HEK293 (cell line): ENCODE measurements at regions not wholly inside any gene's neighbourhood (a gene's known extent, or its start where the extent isn't known, plus 50 kb on each side); places are given as distances from the start of the nearest gene placed in this dataset.
A peak's percentile ranks its signal among the peaks of the same experiment; 100 is the strongest.

Experiments used
- CTCF ChIA-PET: fragments of 350-600 bp; formaldehyde crosslinking; extraction: SDS; loops from one replicate; lab custom pipeline; 2021; ENCODE audit warnings: antibody characterized with exemption; lab: Yijun Ruan, JAX
- POLR2A ChIA-PET: fragments of 300-600 bp; formaldehyde crosslinking; extraction: SDS; loops from one replicate; lab custom pipeline; 2020; ENCODE audit warnings: antibody characterized with exemption, inconsistent platforms; lab: Yijun Ruan, JAX
- H3K27ac ChIP-seq: fragments of 200-500 bp; sonication (Bioruptor generic); 2 replicates; pipeline ENCODE4 v1.5.1; 2014; ENCODE audit warnings: low read depth, low read length, control low read depth, inconsistent platforms; ENCODE audit errors: extremely low read depth
- H3K36me3 ChIP-seq, 2 experiments: fragments of 200-500 bp in 1 of 2; sonication (Bioruptor generic) in 1 of 2; 1 replicate in 1 of 2; 2 replicates in 1 of 2; pipeline ENCODE4 v1.5.1; 2014 to 2017; ENCODE audit warnings: inconsistent platforms in 2 of 2, low read length in 2 of 2; ENCODE audit not compliant: control insufficient read depth in 2 of 2, insufficient read depth in 1 of 2
- H3K4me1 ChIP-seq: fragments of 200-500 bp; sonication (Bioruptor generic); 2 replicates; pipeline ENCODE4 v1.5.1; 2014; ENCODE audit warnings: mild to moderate bottlenecking, low read length, inconsistent platforms; ENCODE audit not compliant: control insufficient read depth, insufficient read depth
- H3K4me3 ChIP-seq: 2 replicates; pipeline ENCODE4 v1.5.1; 2011; ENCODE audit warnings: low read depth, mild to moderate bottlenecking, control low read depth, low read length, moderate library complexity
- H3K9me3 ChIP-seq: fragments of 200-500 bp; sonication (Bioruptor generic); 2 replicates; pipeline ENCODE4 v1.5.1; 2014; ENCODE audit warnings: low read depth, low read length, inconsistent platforms; ENCODE audit not compliant: control insufficient read depth, insufficient read depth
- GFI1B ChIP-seq: fragments of 450-650 bp; formaldehyde crosslinking; IDR thresholded peaks from 2 replicates; pipeline ENCODE4 v1.5.1; 2016; ENCODE audit warnings: missing biosample characterization, missing genetic modification characterization
- GLI4 ChIP-seq: fragments of 450-650 bp; formaldehyde crosslinking; IDR thresholded peaks from 2 replicates; pipeline ENCODE4 v1.5.1; 2016; ENCODE audit warnings: missing biosample characterization, missing genetic modification characterization
- OSR2 ChIP-seq: fragments of 450-650 bp; formaldehyde crosslinking; IDR thresholded peaks from 2 replicates; pipeline ENCODE4 v1.5.1; 2016; ENCODE audit warnings: missing biosample characterization, missing genetic modification characterization
- REPIN1 ChIP-seq: fragments of 450-650 bp; formaldehyde crosslinking; IDR thresholded peaks from 2 replicates; pipeline ENCODE4 v1.5.1; 2017; ENCODE audit warnings: missing biosample characterization, missing genetic modification characterization, low read depth
- ZBTB17 ChIP-seq: fragments of 450-650 bp; formaldehyde crosslinking; IDR thresholded peaks from 2 replicates; pipeline ENCODE4 v1.5.1; 2016; ENCODE audit warnings: missing biosample characterization, missing genetic modification characterization
- ZBTB7A ChIP-seq: fragments of 450-650 bp; formaldehyde crosslinking; IDR thresholded peaks from 2 replicates; pipeline ENCODE4 v1.5.1; 2016; ENCODE audit warnings: low read depth, missing biosample characterization, missing genetic modification characterization
- ZIC2 ChIP-seq: fragments of 450-650 bp; formaldehyde crosslinking; IDR thresholded peaks from 2 replicates; pipeline ENCODE4 v1.5.1; 2016; ENCODE audit warnings: missing biosample characterization, missing genetic modification characterization
- ZNF133 ChIP-seq: fragments of 450-650 bp; formaldehyde crosslinking; IDR thresholded peaks from 2 replicates; pipeline ENCODE4 v1.5.1; 2016; ENCODE audit warnings: missing biosample characterization, missing genetic modification characterization
- ZNF221 ChIP-seq: fragments of 450-650 bp; formaldehyde crosslinking; IDR thresholded peaks from 2 replicates; pipeline ENCODE4 v1.5.1; 2017; ENCODE audit warnings: missing biosample characterization, missing genetic modification characterization, borderline replicate concordance
- ZNF274 ChIP-seq, 2 experiments: fragments of 200-500 bp in 1 of 2; fragments of 450-650 bp in 1 of 2; sonication (Bioruptor generic) in 1 of 2; formaldehyde crosslinking in 1 of 2; IDR thresholded peaks; 2 replicates each; pipeline versions ENCODE4 v1.5.1 to v1.6.1; 2014 to 2016; ENCODE audit warnings: borderline replicate concordance in 1 of 2, inconsistent platforms in 1 of 2, low read length in 1 of 2, missing biosample characterization in 1 of 2, missing genetic modification characterization in 1 of 2
- ZNF366 ChIP-seq: fragments of 450-650 bp; formaldehyde crosslinking; conservative IDR thresholded peaks from 2 replicates; pipeline ENCODE4 v1.5.1; 2016; ENCODE audit warnings: missing biosample characterization, missing genetic modification characterization
- ZNF473 ChIP-seq: fragments of 450-650 bp; formaldehyde crosslinking; IDR thresholded peaks from 2 replicates; pipeline ENCODE4 v1.5.1; 2017; ENCODE audit warnings: missing biosample characterization, missing genetic modification characterization
- ZNF48 ChIP-seq: fragments of 450-650 bp; formaldehyde crosslinking; IDR thresholded peaks from 2 replicates; pipeline ENCODE4 v1.5.1; 2016; ENCODE audit warnings: missing biosample characterization, missing genetic modification characterization
- ZNF610 ChIP-seq: fragments of 450-650 bp; formaldehyde crosslinking; IDR thresholded peaks from 2 replicates; pipeline ENCODE4 v1.5.1; 2016; ENCODE audit warnings: missing biosample characterization, missing genetic modification characterization, borderline replicate concordance
- ZNF777 ChIP-seq: fragments of 450-650 bp; formaldehyde crosslinking; IDR thresholded peaks from 2 replicates; pipeline ENCODE4 v1.5.1; 2017; ENCODE audit warnings: missing biosample characterization, missing genetic modification characterization, borderline replicate concordance
- ZSCAN16 ChIP-seq: fragments of 450-650 bp; formaldehyde crosslinking; IDR thresholded peaks from 2 replicates; pipeline ENCODE4 v1.5.1; 2016; ENCODE audit warnings: missing biosample characterization, missing genetic modification characterization
- TF ChIP-seq, protein P1 (sequence below): fragments of 450-650 bp; formaldehyde crosslinking; IDR thresholded peaks from 2 replicates; pipeline ENCODE4 v1.5.1; 2017; ENCODE audit warnings: missing biosample characterization, missing genetic modification characterization
- TF ChIP-seq, protein P2 (sequence below): fragments of 450-650 bp; formaldehyde crosslinking; IDR thresholded peaks from 2 replicates; pipeline ENCODE4 v1.5.1; 2016; ENCODE audit warnings: missing biosample characterization, missing genetic modification characterization
- TF ChIP-seq, protein P3 (sequence below): fragments of 450-650 bp; IDR thresholded peaks from 2 replicates; pipeline ENCODE4 v1.5.1; 2018; ENCODE audit warnings: missing biosample characterization, mild to moderate bottlenecking, missing genetic modification characterization
- TF ChIP-seq, protein P4 (sequence below): fragments of 450-650 bp; formaldehyde crosslinking; IDR thresholded peaks from 2 replicates; pipeline ENCODE4 v1.5.1; 2017; ENCODE audit warnings: missing biosample characterization, missing genetic modification characterization
- TF ChIP-seq, protein P5 (sequence below): fragments of 450-650 bp; formaldehyde crosslinking; IDR thresholded peaks from 2 replicates; pipeline ENCODE4 v1.5.1; 2017; ENCODE audit warnings: missing biosample characterization, mild to moderate bottlenecking, missing genetic modification characterization, moderate library complexity

DNA sequence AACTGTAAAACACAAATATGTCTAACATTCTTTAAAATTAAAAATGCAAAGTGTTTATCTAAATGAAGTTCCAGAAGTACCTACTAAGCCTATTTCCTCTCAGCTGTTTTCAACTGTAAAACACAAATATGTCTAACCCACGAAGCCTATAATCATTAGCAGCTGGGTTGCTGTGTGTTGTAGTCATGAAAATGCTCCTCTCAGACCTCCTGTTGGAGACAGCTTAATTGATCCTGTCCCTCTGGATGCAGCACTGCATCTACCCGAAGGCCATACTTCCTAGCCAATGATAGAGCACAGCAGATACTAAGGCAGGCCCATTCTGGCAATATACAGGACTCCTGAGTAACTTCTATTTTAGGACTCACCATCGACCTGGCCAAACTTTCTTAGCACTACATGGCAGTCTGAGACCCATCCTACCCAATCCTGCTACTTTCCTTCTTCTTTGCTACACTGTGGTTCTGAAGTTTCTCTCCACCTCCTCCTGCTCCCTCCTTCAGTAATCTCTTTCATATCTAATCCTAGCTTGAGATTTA, 92.5 kb upstream of the RBBP8 start (continued):
- TF ChIP-seq, protein P1, sequence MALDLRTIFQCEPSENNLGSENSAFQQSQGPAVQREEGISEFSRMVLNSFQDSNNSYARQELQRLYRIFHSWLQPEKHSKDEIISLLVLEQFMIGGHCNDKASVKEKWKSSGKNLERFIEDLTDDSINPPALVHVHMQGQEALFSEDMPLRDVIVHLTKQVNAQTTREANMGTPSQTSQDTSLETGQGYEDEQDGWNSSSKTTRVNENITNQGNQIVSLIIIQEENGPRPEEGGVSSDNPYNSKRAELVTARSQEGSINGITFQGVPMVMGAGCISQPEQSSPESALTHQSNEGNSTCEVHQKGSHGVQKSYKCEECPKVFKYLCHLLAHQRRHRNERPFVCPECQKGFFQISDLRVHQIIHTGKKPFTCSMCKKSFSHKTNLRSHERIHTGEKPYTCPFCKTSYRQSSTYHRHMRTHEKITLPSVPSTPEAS = no peak
- no peak for TF ChIP-seq ZNF48 (tag by site-specific recombination)
- TF ChIP-seq ZNF473 = no peak

DNA sequence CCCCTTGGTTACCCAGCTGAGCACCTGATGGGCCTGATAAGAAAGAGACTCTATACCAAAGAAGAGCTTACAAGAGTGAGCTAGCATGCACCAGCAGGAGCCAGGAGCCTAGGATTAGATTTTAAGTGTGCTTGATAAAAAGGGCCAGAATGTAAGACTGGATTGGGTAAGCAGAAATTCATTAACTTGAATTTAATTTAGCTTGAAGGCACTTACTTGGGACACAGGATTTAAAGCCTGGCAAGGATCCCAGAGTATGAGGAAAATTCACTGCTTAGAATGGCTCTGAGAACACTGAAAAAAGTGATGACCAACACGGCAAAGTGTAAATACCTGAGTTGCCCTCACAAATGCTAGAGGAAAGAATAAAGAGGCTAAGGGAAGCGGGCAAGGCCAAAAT, 91.3 kb upstream of the RBBP8 start:
- H3K4me3 ChIP-seq = no peak overlapping the region
- H3K9me3 ChIP-seq = no peaks in the 10 kb centered on the region
- peaks cover 7% of the 10 kb centered on the region for H3K4me1 ChIP-seq
- TF ChIP-seq, protein P2, sequence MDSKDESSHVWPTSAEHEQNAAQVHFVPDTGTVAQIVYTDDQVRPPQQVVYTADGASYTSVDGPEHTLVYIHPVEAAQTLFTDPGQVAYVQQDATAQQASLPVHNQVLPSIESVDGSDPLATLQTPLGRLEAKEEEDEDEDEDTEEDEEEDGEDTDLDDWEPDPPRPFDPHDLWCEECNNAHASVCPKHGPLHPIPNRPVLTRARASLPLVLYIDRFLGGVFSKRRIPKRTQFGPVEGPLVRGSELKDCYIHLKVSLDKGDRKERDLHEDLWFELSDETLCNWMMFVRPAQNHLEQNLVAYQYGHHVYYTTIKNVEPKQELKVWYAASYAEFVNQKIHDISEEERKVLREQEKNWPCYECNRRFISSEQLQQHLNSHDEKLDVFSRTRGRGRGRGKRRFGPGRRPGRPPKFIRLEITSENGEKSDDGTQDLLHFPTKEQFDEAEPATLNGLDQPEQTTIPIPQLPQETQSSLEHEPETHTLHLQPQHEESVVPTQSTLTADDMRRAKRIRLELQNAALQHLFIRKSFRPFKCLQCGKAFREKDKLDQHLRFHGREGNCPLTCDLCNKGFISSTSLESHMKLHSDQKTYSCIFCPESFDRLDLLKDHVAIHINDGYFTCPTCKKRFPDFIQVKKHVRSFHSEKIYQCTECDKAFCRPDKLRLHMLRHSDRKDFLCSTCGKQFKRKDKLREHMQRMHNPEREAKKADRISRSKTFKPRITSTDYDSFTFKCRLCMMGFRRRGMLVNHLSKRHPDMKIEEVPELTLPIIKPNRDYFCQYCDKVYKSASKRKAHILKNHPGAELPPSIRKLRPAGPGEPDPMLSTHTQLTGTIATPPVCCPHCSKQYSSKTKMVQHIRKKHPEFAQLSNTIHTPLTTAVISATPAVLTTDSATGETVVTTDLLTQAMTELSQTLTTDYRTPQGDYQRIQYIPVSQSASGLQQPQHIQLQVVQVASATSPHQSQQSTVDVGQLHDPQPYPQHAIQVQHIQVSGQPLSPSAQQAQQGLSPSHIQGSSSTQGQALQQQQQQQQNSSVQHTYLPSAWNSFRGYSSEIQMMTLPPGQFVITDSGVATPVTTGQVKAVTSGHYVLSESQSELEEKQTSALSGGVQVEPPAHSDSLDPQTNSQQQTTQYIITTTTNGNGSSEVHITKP (tag by site-specific recombination) = 0 out of 2 replicates have a peak, but pooled peaks have one; percentile 1
- TF ChIP-seq OSR2 (tag by site-specific recombination) (peak; percentile 85), ZIC2 (peak; percentile 30; the same call in 1 of the 2 replicates), ZNF274 (IDR thresholded peaks at IDR 0.05; ENCODE audit: low read length) (no peak), ZNF274 (tag by site-specific recombination; IDR thresholded peaks at IDR 0.05; ENCODE audit: borderline replicate concordance) (no peak), ZBTB17 (tag by site-specific recombination) (peak; percentile 38; the same call in 1 of the 2 replicates), ZNF777 (no peak)
- TF ChIP-seq, protein P3, sequence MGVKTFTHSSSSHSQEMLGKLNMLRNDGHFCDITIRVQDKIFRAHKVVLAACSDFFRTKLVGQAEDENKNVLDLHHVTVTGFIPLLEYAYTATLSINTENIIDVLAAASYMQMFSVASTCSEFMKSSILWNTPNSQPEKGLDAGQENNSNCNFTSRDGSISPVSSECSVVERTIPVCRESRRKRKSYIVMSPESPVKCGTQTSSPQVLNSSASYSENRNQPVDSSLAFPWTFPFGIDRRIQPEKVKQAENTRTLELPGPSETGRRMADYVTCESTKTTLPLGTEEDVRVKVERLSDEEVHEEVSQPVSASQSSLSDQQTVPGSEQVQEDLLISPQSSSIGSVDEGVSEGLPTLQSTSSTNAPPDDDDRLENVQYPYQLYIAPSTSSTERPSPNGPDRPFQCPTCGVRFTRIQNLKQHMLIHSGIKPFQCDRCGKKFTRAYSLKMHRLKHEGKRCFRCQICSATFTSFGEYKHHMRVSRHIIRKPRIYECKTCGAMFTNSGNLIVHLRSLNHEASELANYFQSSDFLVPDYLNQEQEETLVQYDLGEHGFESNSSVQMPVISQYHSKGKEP = 0 out of 2 replicates have a peak, but pooled peaks have one; percentile 18
- TF ChIP-seq, protein P4, sequence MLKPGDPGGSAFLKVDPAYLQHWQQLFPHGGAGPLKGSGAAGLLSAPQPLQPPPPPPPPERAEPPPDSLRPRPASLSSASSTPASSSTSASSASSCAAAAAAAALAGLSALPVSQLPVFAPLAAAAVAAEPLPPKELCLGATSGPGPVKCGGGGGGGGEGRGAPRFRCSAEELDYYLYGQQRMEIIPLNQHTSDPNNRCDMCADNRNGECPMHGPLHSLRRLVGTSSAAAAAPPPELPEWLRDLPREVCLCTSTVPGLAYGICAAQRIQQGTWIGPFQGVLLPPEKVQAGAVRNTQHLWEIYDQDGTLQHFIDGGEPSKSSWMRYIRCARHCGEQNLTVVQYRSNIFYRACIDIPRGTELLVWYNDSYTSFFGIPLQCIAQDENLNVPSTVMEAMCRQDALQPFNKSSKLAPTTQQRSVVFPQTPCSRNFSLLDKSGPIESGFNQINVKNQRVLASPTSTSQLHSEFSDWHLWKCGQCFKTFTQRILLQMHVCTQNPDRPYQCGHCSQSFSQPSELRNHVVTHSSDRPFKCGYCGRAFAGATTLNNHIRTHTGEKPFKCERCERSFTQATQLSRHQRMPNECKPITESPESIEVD (tag by site-specific recombination) = peak; percentile 84
- H3K27ac ChIP-seq = 0 out of 2 replicates have a peak overlapping the region, but pooled peaks have one; percentile 1
- ChIA-PET CTCF (interaction anchor here (0.6 to 1.2 kb wide), 4 partner anchors 27 to 674 kb away, joined by 3 to 7 read pairs (median 4); no protein-coding TSS in a partner anchor), POLR2A (no interaction called here)
- H3K36me3 ChIP-seq = no peaks in the 10 kb centered on the region

DNA sequence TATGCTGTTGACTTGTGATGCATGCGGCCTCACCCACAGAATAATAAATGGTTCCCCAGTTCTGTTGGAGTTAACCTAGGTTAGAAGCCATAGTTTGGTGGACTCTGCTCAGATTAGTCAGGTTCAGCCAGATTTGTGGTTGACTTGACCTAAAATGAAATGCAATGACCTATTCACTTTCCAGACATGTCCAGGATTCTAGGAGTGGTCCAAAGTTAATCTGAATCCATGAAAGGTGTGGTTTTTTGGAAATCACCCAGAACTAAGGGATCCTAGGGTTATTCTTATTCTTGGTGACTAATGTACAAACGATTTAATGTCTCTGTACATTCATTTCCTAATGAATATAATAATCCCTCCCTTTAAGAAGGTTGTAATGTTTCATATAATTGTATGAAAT, 88.9 kb upstream of the RBBP8 start:
- ChIA-PET POLR2A (no interaction called here), CTCF (no interaction called here)
- Histone ChIP-seq H3K9me3 (no peaks in the 10 kb centered on the region), H3K27ac (no peak overlapping the region), H3K4me3 (no peak overlapping the region), H3K36me3 (no peaks in the 10 kb centered on the region), H3K4me1 (peaks cover 2% of the 10 kb centered on the region; the same call in 1 of the 2 replicates)
- TF ChIP-seq ZNF473 (no peak), REPIN1 (tag by site-specific recombination) (no peak), ZSCAN16 (tag by site-specific recombination) (no peak), ZNF366 (no peak), GLI4 (tag by site-specific recombination) (no peak), ZNF133 (tag by site-specific recombination) (no peak), GFI1B (tag by site-specific recombination) (no peak), ZNF221 (tag by site-specific recombination) (no peak), ZNF610 (no peak), ZBTB7A (tag by site-specific recombination) (no peak)
- TF ChIP-seq, protein P4 (tag by site-specific recombination) = no peak
- TF ChIP-seq, protein P5, sequence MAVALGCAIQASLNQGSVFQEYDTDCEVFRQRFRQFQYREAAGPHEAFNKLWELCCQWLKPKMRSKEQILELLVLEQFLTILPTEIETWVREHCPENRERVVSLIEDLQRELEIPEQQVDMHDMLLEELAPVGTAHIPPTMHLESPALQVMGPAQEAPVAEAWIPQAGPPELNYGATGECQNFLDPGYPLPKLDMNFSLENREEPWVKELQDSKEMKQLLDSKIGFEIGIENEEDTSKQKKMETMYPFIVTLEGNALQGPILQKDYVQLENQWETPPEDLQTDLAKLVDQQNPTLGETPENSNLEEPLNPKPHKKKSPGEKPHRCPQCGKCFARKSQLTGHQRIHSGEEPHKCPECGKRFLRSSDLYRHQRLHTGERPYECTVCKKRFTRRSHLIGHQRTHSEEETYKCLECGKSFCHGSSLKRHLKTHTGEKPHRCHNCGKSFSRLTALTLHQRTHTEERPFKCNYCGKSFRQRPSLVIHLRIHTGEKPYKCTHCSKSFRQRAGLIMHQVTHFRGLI = no peak
